ENCODE measurements at regions not wholly inside any gene's neighbourhood (a gene's known extent, or its start where the extent isn't known, plus 50 kb on each side); places are given as distances from the start of the nearest gene placed in this dataset.
"Not testable (repeated sequence)": the region's sequence is repeated elsewhere in the genome, so short reads cannot be mapped to it uniquely, and the experiment has no call there.

- DNase-seq: no peak
Observed at GRCh38 chr4:81617545-81617944, 145.8 kb upstream of the RASGEF1B start.

DNA sequence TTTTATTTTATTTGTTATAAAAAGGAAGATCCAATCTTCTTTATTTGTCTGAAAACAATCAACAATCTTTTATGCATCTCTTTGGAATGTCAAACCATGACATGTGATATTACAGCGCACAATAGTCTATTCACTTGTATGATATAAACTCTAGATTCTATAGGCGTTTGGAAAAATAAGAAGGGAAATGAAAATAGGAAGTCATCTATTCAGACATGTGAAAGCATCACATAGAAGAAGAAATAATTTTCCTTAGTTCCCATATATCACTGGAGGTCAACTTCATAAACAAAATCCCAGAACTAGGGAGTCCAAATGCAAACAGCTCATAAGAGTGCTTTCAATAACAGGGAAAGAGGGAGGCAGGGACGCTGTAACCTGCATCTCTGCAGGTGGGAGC lies 139.5 kb upstream of the RASGEF1B start:
- DNase-seq: no peak

GRCh38 chr4:81609844-81610243 lies 138.1 kb upstream of the RASGEF1B start:
- DNase-seq: no peak

DNA sequence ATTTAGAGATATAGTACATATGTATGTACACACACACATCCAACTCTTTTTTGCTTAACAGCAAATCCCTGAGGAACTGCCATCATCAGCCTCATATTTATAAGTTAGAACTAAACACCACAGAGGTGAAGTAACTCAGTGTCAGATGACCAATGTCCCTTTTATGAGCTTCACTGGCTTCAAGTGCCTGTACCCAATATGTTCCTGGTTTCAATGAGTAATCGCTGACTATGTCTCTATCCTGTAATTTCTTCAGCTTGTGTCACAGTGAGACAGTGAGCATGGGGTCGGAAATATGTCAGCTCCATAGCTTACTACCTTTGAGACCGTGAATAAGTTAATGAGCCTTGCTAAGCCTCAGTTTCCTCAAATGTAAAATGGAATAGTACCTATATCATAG lies 136.2 kb upstream of the RASGEF1B start:
- no peak for DNase-seq

DNA sequence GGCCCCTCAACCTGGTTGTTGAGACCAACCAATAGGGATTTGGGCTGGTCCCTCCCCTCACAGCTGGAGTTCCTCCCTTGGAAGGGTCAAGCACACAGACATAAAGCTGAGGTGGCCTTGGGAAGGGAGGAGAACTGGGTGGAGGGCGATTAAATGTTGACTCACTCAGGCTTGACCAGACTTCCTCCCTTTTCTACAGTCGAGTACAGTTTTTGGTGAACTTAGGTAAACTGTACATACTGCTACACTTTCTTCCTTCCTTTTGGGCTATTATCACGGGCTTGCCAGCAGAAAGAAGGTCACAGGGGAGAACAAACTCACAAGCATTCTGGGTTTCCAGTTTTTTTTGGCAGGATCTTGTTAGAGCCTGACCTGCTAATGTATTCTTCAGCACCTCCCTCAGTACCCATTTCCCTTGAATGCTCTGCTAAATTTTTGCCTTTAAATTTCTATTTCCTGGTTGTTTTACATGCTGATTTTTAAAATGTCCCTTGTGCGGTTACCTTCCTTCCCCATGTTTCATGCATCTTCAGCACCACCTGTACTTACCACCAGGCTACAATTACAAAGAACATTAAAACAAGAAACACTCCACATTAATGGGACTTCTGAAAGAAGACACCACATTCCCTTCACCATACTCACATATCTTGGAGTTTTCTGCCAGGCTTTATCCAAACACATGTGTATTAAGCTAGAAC lies 135.2 kb upstream of the RASGEF1B start:
- DNase-seq: peak; percentile 39

GRCh38 chr4:81606166-81606565 lies 134.5 kb upstream of the RASGEF1B start:
- DNase-seq: no peak

DNA sequence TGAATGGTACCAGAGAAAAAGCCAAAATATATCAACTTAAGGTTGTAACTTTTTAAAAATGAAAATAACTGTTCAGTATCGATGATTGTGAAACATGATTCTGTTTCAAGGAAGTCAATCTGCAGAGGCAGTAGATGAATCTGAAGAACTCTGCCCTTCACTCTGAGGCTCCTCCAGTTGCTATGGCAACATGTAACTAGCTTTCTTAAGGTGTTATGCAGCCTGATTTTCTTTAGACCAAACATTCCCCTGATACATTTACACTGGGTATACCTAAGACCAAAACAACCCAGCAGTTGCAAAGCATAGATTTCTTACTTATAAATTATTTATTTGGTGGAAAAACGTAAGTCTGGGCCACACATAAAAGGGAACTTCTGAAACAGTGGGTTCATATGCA lies 133.6 kb upstream of the RASGEF1B start:
- DNase-seq: peak; percentile 27

DNA sequence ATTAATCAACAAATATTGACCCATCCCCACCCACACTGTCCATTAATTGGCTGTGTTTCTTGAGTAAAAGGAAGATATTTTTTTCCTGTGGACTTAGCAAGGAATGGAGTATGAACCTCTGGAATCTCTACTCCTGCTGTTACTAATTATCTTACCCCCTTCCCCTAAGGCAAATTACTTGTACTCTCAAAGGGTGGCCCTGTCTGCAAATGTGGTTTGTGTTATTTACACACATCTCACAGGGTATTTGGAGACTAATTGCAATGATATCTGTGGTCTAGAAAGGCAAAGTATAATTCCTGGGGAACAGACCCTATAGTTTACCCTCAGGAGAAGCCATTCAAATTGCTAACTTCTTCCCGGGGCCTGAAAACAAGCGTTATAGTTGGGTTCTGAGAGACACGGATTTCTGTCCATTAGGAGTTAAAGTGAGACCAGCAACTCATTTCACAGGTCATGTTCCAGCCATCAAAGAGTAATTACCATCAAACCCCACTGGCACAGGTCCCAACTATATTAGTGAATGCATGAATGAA lies 133.0 kb upstream of the RASGEF1B start:
- DNase-seq: no peak

DNA sequence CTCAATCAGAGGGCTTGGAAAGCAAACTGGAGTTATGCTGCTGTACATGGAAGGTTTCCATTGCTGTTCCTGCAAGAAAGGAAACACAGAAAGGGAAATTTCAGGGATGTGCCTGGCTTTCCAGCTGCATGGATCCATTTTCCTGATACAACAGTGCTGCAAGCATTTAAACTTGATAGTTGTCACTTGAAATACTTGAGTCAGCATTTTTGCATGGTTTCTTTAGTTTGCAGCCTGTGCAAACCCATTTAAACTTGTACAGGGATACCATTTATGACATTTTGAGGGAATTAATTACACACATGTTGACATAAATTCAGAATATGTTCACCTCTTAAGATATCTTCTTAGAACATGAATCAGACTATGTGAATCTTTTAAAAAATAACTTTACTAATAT lies 131.1 kb upstream of the RASGEF1B start:
- no peak for DNase-seq

- DNase-seq: no peak
Observed at GRCh38 chr4:81601358-81601694, 129.6 kb upstream of the RASGEF1B start.

DNA sequence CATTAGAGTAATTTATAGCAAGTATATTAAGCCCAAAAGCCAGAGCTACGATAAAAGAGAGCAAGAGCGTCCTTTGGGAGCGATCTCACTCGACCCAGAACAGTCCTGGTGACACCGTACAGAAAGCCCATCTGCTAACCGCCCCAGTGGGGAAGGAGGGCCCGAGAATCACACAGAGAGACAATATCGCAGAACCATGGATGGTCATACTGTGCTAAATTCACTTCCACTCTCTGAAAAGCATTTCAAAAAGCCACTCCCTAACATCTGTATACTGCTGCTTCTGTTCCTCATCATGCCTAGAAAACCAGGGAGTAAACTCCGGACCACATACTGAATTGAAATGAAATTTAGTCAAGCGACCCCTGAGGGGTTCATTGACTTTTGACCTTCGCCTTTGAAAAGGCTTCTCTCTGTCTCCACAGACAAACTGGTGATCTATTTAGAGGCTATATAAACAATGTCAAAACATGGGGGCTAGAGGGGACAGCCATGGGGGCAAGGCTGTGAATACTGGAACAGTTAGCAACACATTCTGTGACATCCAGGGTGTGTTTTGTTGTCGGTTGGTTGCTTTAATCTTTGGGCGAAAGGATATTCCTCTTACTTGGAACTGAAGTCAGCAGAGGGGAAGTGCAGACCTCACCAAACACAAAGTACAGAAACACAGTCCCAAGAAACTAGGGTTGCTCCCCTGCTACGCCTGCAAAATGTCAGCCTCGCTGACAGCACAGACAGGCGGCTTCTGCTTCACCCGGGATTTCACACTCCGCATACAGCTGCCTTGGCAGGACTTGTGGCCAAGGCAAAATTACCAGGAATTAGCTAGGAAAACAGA lies 129.0 kb upstream of the RASGEF1B start:
- DNase-seq: no peak

DNA sequence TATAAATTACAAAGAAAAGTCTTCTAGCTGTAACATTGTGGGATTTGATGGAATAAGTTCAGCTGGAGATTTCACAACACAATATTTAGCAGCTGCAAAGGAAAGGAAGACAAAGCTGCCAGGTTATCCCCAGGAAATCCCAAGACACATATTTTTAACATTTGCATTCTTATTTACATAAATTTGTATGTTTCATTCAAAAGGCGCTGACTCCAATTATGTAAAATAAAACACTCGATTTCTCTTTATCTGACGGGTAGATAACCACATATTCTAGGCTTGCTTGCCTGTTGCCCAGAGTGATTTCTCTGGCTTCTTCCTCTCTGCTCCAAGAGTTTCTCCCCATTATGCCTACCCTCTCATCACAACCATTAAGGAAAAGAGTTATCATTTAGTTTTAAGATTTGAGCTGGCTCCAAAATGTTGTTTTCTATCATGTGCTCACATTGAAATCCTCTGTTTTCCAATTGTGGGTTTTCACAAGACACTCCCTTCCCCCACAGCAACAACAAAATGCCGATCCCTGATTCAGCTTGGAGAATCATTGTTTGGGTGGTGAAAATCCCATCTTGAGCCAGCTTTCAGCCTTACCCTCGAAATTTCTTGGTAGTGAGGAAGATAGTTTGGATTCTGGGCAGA lies 128.2 kb upstream of the RASGEF1B start:
- no peak for DNase-seq

GRCh38 chr4:81595798-81596610 lies 124.3 kb upstream of the RASGEF1B start:
- DNase-seq: no peak

GRCh38 chr4:81595287-81595686 lies 123.6 kb upstream of the RASGEF1B start:
- no peak for DNase-seq

GRCh38 chr4:81594490-81595159 lies 122.9 kb upstream of the RASGEF1B start:
- no peak for DNase-seq

DNA sequence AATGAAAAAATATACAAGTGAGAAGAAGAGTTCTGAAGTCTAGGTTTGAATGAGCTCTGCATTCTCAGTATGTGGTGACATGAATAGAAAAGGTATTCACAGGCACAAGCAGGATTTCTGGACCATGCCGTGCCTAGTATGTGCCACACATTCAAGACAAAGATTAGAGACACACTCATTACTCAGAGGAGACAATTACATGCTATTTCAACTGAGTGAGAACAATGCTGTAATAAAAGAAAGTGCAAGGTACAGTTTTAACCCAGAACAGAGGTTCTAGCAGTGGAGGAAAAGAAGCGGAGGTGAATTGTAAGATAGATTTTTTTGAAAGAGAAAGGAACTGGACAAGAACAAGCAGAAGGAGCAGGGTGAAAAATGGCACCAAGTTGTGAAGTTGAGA lies 121.0 kb upstream of the RASGEF1B start:
- no peak for DNase-seq

- DNase-seq: no peak
Observed at GRCh38 chr4:81590596-81590995, 118.9 kb upstream of the RASGEF1B start.

DNA sequence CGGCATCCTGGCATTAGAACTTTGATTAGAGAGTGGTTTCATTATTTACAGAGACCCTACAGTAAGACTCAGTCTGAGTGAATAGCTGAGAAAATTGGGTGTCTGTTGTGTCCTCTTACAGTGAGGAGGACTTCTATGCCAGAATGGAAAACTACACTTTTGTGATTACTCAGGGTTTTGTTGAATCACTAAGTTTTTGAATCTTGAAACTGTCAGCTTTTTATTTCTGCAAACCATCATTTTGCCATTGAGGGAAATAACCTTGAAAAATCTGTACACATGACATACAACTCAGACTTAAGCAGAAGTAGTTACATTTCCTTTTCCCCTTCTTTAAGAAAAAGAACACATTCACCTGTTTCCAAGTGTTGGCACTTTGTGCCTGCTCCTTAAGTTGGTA lies 117.6 kb upstream of the RASGEF1B start:
- DNase-seq: no peak

- no peak for DNase-seq
Observed at GRCh38 chr4:81586706-81587105, 115.0 kb upstream of the RASGEF1B start.

DNA sequence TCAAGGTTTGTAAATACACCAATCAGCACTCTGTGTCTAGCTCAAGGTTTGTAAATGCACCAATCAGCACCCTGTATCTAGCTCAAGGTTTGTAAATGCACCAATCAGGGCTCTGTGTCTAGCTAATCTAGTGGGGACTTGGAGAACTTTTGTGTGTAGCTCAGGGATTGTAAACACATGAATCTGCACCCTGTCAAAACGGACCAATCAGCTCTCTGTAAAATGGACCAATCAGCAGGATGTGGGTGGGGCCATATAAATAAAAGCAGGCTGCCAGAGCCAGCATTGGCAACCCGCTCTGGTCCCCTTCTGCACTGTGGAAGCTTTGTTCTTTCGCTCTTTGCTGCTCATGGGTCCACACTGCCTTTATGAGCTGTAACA lies 109.3 kb upstream of the RASGEF1B start:
- not testable (repeated sequence) for DNase-seq

- DNase-seq: no peak
Observed at GRCh38 chr4:81580346-81580993, 108.8 kb upstream of the RASGEF1B start.

GRCh38 chr4:81577392-81577791 lies 105.7 kb upstream of the RASGEF1B start:
- DNase-seq: no peak

All from CD4-positive, alpha-beta T cell treated with Interleukin-15 for 1 hour (primary cell).